ENCODE measurements at regions not wholly inside any gene's neighbourhood (a gene's known extent, or its start where the extent isn't known, plus 50 kb on each side); places are given as distances from the start of the nearest gene placed in this dataset.

GRCh38 chr5:97936231-97936630, 753.2 kb upstream of the RIOK2 start:
- no peak overlapping the region for H3K27ac ChIP-seq (replicated peaks in 1 of 4)
- H3K4me3 ChIP-seq = no peak overlapping the region
- H3K4me1 ChIP-seq = no peaks in the 10 kb centered on the region
- intact Hi-C loops (cut with DNase I) = no loop called here
- WGBS = 50% methylated on average over 1 of the region's 1 CpG
- H3K27me3 ChIP-seq = no peaks in the 10 kb centered on the region
- TF ChIP-seq, protein P1, sequence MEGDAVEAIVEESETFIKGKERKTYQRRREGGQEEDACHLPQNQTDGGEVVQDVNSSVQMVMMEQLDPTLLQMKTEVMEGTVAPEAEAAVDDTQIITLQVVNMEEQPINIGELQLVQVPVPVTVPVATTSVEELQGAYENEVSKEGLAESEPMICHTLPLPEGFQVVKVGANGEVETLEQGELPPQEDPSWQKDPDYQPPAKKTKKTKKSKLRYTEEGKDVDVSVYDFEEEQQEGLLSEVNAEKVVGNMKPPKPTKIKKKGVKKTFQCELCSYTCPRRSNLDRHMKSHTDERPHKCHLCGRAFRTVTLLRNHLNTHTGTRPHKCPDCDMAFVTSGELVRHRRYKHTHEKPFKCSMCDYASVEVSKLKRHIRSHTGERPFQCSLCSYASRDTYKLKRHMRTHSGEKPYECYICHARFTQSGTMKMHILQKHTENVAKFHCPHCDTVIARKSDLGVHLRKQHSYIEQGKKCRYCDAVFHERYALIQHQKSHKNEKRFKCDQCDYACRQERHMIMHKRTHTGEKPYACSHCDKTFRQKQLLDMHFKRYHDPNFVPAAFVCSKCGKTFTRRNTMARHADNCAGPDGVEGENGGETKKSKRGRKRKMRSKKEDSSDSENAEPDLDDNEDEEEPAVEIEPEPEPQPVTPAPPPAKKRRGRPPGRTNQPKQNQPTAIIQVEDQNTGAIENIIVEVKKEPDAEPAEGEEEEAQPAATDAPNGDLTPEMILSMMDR (IDR thresholded peaks at IDR 0.05) = no peak
- no peak for TF ChIP-seq POLR2AphosphoS5 (IDR thresholded peaks at IDR 0.05)
- no peak for TF ChIP-seq EP300 (IDR thresholded peaks at IDR 0.05)
- no peak for DNase-seq (ENCODE audit: extremely low spot score)
- H3K9me3 ChIP-seq = peaks cover 0 to 5% (median 0%) of the 10 kb centered on the region in 4 donors
- no peaks in the 10 kb centered on the region for H3K36me3 ChIP-seq

DNA sequence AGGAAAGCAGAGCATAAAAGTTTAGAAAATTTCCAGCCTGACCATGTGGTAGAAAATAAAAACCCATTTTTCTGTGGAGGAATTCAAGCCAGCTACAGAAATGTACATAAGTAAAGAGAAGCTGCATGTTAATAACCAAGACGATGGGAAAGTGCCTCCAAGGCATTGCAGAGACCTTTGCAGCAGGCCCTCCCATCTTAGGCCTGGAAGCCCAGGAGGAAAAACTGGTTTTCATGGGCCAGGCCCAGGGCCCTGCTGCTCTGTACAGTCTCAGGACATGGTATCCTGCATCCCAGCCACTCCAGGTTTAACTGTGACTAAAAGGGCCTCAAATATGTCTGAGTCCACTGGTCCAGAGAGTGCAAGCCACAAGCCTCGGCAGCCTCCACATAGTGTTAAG, 754.8 kb upstream of the RIOK2 start:
- H3K27me3 ChIP-seq = no peaks in the 10 kb centered on the region
- TF ChIP-seq, protein P1 (IDR thresholded peaks at IDR 0.05) = no peak
- TF ChIP-seq POLR2AphosphoS5 (IDR thresholded peaks at IDR 0.05) = no peak
- TF ChIP-seq POLR2A (IDR thresholded peaks at IDR 0.05; ENCODE audit: low read depth) = no peak
- TF ChIP-seq EP300 (IDR thresholded peaks at IDR 0.05) = no peak
- H3K9me3 ChIP-seq = peaks cover 0 to 5% (median 0%) of the 10 kb centered on the region in 4 donors
- 98% methylated on average over 2 of the region's 2 CpGs for WGBS
- no peaks in the 10 kb centered on the region for H3K4me1 ChIP-seq
- H3K36me3 ChIP-seq = no peaks in the 10 kb centered on the region
- no peak for DNase-seq (ENCODE audit: extremely low spot score)
- H3K27ac ChIP-seq (replicated peaks in 1 of 4) = no peak overlapping the region
- intact Hi-C loops (cut with DNase I) = no loop called here
- no peak overlapping the region for H3K4me3 ChIP-seq

DNA sequence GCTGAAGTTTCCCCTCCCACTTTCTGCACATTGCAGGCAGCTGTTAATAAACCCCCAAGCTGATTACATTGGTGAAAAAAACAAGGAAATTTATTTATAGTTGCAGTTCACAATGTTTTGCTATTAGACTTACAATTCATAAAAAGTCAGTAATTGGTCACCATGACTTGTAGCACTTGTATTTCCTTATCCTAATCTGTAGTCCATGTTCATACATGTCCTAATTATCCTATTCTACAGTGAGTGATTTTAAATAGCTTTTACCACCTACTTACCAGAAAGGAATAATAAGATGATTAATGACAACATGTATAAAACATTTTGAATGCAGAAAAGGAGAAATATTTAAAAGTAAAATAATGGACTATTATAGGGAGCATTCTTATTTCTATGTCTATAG, 760.0 kb upstream of the RIOK2 start:
- H3K27ac ChIP-seq (replicated peaks in 1 of 4) = no peak overlapping the region
- TF ChIP-seq EP300 (IDR thresholded peaks at IDR 0.05) = no peak
- no peak for TF ChIP-seq POLR2A (IDR thresholded peaks at IDR 0.05; ENCODE audit: low read depth)
- TF ChIP-seq, protein P1 (IDR thresholded peaks at IDR 0.05) = no peak
- TF ChIP-seq POLR2AphosphoS5 (IDR thresholded peaks at IDR 0.05) = no peak
- H3K27me3 ChIP-seq = no peaks in the 10 kb centered on the region
- H3K4me3 ChIP-seq = no peak overlapping the region
- intact Hi-C loops (cut with DNase I) = no loop called here
- H3K9me3 ChIP-seq = peaks cover 0 to 3% (median 0%) of the 10 kb centered on the region in 4 donors
- DNase-seq (ENCODE audit: extremely low spot score) = no peak
- no peaks in the 10 kb centered on the region for H3K36me3 ChIP-seq
- H3K4me1 ChIP-seq = no peaks in the 10 kb centered on the region

- no peak for TF ChIP-seq EP300 (IDR thresholded peaks at IDR 0.05)
- no peak for DNase-seq (ENCODE audit: extremely low spot score)
- Histone ChIP-seq H3K27me3 (no peaks in the 10 kb centered on the region), H3K27ac (replicated peaks in 1 of 4) (no peak overlapping the region), H3K9me3 (peaks cover 0 to 4% (median 0%) of the 10 kb centered on the region in 4 donors), H3K4me3 (no peak overlapping the region), H3K4me1 (no peaks in the 10 kb centered on the region), H3K36me3 (no peaks in the 10 kb centered on the region)
- intact Hi-C loops (cut with DNase I) = no loop called here
- WGBS = 91% methylated on average over 2 of the region's 2 CpGs
Observed at GRCh38 chr5:97951139-97951538, 768.1 kb upstream of the RIOK2 start.

GRCh38 chr5:97955450-97955849, 772.4 kb upstream of the RIOK2 start:
- H3K36me3 ChIP-seq = no peaks in the 10 kb centered on the region
- intact Hi-C loops (cut with DNase I) = no loop called here
- TF ChIP-seq POLR2AphosphoS5 (IDR thresholded peaks at IDR 0.05) = no peak
- no peak for TF ChIP-seq POLR2A (IDR thresholded peaks at IDR 0.05; ENCODE audit: low read depth)
- TF ChIP-seq, protein P1 (IDR thresholded peaks at IDR 0.05) = no peak
- TF ChIP-seq EP300 (IDR thresholded peaks at IDR 0.05) = no peak
- peaks cover 0 to 4% (median 0%) of the 10 kb centered on the region in 4 donors for H3K9me3 ChIP-seq
- H3K27ac ChIP-seq (replicated peaks in 1 of 4) = no peak overlapping the region
- no peak overlapping the region for H3K4me3 ChIP-seq
- no peaks in the 10 kb centered on the region for H3K4me1 ChIP-seq
- no peak for DNase-seq (ENCODE audit: extremely low spot score)
- H3K27me3 ChIP-seq = no peaks in the 10 kb centered on the region
- 83% methylated on average over 1 of the region's 1 CpG for WGBS
